DND-41 (cell line): ENCODE measurements at regions not wholly inside any gene's neighbourhood (a gene's known extent, or its start where the extent isn't known, plus 50 kb on each side); places are given as distances from the start of the nearest gene placed in this dataset.

ENCODE experiments used
- ATAC-seq: fragments of 200-7000 bp; cut with Tn5 transposase; 3 replicates; pipeline ENCODE4 v1.9.1; 2021; ENCODE audit warnings: low read depth; ENCODE audit not compliant: insufficient read depth
- DNase-seq: peaks from one replicate; pipeline ENCODE4 v3.0.0-alpha.2; 2020
- H2AFZ ChIP-seq: 2 replicates; pipeline ENCODE4 v1.6.0; 2012; ENCODE audit warnings: low read depth, low read length
- H3K27ac ChIP-seq: 2 replicates; pipeline ENCODE4 v1.5.1; 2012; ENCODE audit warnings: low read length, inconsistent platforms
- H3K27me3 ChIP-seq: fragments of 200-600 bp; sonication (generic); 2 replicates; pipeline ENCODE4 v1.6.0; 2012; ENCODE audit warnings: low read length, mild to moderate bottlenecking, inconsistent platforms; ENCODE audit not compliant: insufficient read depth, poor library complexity
- H3K36me3 ChIP-seq: 2 replicates; pipeline ENCODE4 v1.5.1; 2012; ENCODE audit warnings: low read length, inconsistent platforms; ENCODE audit not compliant: insufficient read depth
- H3K4me1 ChIP-seq: 2 replicates; pipeline ENCODE4 v1.5.1; 2012; ENCODE audit warnings: mild to moderate bottlenecking, low read length; ENCODE audit not compliant: insufficient read depth
- H3K4me2 ChIP-seq: 2 replicates; pipeline ENCODE4 v1.6.0; 2012; ENCODE audit warnings: mild to moderate bottlenecking, moderate library complexity, low read length, inconsistent platforms; ENCODE audit not compliant: insufficient read depth
- H3K4me3 ChIP-seq, 2 experiments: fragments of 200-600 bp in 1 of 2; shearing (Covaris generic) in 1 of 2; 2 replicates each; pipeline ENCODE4 v1.5.1; 2012 to 2016; ENCODE audit warnings: inconsistent platforms in 2 of 2, low read length in 2 of 2, mild to moderate bottlenecking in 2 of 2, low read depth in 1 of 2, moderate library complexity in 1 of 2
- H3K79me2 ChIP-seq: 2 replicates; pipeline ENCODE4 v1.6.0; 2012; ENCODE audit warnings: low read length, inconsistent platforms; ENCODE audit not compliant: insufficient read depth
- H3K9ac ChIP-seq: 2 replicates; pipeline ENCODE4 v1.6.0; 2012; ENCODE audit warnings: low read depth, mild to moderate bottlenecking, inconsistent platforms, low read length, moderate library complexity
- H3K9me3 ChIP-seq: 2 replicates; pipeline ENCODE4 v1.5.1; 2012; ENCODE audit warnings: low read length, moderate library complexity, mild to moderate bottlenecking, inconsistent platforms; ENCODE audit not compliant: insufficient read depth, severe bottlenecking
- H4K20me1 ChIP-seq: 2 replicates; pipeline ENCODE4 v1.6.0; 2012; ENCODE audit warnings: low read length; ENCODE audit not compliant: insufficient read depth
- EZH2 ChIP-seq: IDR thresholded peaks from 3 replicates; pipeline ENCODE4 v1.6.1; 2012; ENCODE audit warnings: borderline replicate concordance, low read depth, mild to moderate bottlenecking, moderate library complexity, low read length, inconsistent platforms; ENCODE audit not compliant: severe bottlenecking
- TF ChIP-seq, protein P1 (sequence below): IDR thresholded peaks from 2 replicates; pipeline ENCODE4 v1.5.1; 2012; ENCODE audit warnings: borderline replicate concordance, low read length, moderate library complexity, mild to moderate bottlenecking; ENCODE audit not compliant: poor library complexity, severe bottlenecking; ENCODE audit errors: extremely low read depth

DNA sequence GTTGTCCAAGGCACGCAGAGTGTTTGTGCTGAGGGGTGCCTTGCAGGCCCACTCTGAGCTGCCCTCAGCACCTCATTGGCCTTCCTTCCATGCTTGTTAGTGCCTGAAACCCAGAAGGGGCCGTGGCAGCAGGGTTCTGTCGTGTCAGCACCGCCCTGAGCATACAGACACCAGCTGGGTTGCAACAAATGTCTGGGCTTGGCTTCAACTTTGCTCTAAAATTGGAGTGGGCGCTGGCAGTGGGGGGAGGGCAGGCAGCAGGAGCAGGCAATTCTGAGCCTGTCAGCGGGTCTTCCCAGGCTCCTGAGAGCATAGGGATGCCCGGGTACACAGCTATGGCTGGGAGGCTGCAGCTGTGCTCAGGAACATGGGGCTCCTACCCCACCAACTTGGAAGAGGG lies 464.3 kb downstream of the EPHA3 start:
- no peak for ATAC-seq
- no peaks in the 10 kb centered on the region for H3K27me3 ChIP-seq
- no peak overlapping the region for H2AFZ ChIP-seq
- no peaks in the 10 kb centered on the region for H3K4me1 ChIP-seq
- H3K4me2 ChIP-seq: no peak overlapping the region
- H3K9me3 ChIP-seq: no peaks in the 10 kb centered on the region
- H3K4me3 ChIP-seq: no peak overlapping the region
- DNase-seq: no peak
- no peak overlapping the region for H3K9ac ChIP-seq
- no peaks in the 10 kb centered on the region for H4K20me1 ChIP-seq
- H3K27ac ChIP-seq: no peak overlapping the region
- H3K36me3 ChIP-seq: no peaks in the 10 kb centered on the region
- no peaks in the 10 kb centered on the region for H3K79me2 ChIP-seq
- TF ChIP-seq, protein P1, sequence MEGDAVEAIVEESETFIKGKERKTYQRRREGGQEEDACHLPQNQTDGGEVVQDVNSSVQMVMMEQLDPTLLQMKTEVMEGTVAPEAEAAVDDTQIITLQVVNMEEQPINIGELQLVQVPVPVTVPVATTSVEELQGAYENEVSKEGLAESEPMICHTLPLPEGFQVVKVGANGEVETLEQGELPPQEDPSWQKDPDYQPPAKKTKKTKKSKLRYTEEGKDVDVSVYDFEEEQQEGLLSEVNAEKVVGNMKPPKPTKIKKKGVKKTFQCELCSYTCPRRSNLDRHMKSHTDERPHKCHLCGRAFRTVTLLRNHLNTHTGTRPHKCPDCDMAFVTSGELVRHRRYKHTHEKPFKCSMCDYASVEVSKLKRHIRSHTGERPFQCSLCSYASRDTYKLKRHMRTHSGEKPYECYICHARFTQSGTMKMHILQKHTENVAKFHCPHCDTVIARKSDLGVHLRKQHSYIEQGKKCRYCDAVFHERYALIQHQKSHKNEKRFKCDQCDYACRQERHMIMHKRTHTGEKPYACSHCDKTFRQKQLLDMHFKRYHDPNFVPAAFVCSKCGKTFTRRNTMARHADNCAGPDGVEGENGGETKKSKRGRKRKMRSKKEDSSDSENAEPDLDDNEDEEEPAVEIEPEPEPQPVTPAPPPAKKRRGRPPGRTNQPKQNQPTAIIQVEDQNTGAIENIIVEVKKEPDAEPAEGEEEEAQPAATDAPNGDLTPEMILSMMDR: no peak
- TF ChIP-seq EZH2: no peak

GRCh38 chr3:89572261-89572660 lies 464.8 kb downstream of the EPHA3 start:
- H3K9me3 ChIP-seq: no peaks in the 10 kb centered on the region
- H3K4me2 ChIP-seq: no peak overlapping the region
- H3K4me3 ChIP-seq: no peak overlapping the region
- no peaks in the 10 kb centered on the region for H3K79me2 ChIP-seq
- no peak overlapping the region for H3K9ac ChIP-seq
- ATAC-seq: no peak
- H4K20me1 ChIP-seq: no peaks in the 10 kb centered on the region
- no peaks in the 10 kb centered on the region for H3K27me3 ChIP-seq
- H3K27ac ChIP-seq: no peak overlapping the region
- TF ChIP-seq EZH2: no peak
- TF ChIP-seq, protein P1: no peak
- no peak for DNase-seq
- no peaks in the 10 kb centered on the region for H3K36me3 ChIP-seq
- H3K4me1 ChIP-seq: no peaks in the 10 kb centered on the region
- H2AFZ ChIP-seq: no peak overlapping the region

DNA sequence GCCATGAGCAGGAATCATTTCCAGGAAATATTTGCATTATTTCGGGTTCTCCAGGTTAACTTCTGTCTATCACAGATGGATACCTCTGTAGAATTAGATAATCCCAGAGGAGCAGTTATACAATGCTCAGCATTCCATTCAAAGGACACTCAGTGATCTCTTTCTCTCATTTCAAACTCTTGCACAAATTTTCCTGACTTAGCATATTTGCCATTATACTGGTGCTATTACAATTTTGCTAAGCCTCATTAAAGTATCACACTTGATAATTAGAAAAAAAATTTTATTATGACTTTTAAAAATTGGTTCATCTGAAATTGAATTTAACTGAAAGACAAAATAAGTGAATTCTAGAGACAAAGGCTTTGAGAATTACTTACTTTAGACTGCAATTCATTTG lies 469.0 kb downstream of the EPHA3 start:
- Histone ChIP-seq H2AFZ (no peak overlapping the region), H3K27me3 (no peaks in the 10 kb centered on the region), H3K79me2 (no peaks in the 10 kb centered on the region), H3K27ac (no peak overlapping the region), H4K20me1 (no peaks in the 10 kb centered on the region), H3K9ac (no peak overlapping the region), H3K4me3 (no peak overlapping the region), H3K4me1 (no peaks in the 10 kb centered on the region), H3K4me2 (no peak overlapping the region), H3K36me3 (no peaks in the 10 kb centered on the region), H3K9me3 (no peaks in the 10 kb centered on the region)
- ATAC-seq (no peak), DNase-seq (no peak)
- TF ChIP-seq, protein P1: no peak
- TF ChIP-seq EZH2: no peak
